Ovary (tissue), 7 donors: ENCODE measurements at regions not wholly inside any gene's neighbourhood (a gene's known extent, or its start where the extent isn't known, plus 50 kb on each side); places are given as distances from the start of the nearest gene placed in this dataset.
A peak's percentile ranks its signal among the peaks of the same experiment; 100 is the strongest.
"Not testable (repeated sequence)": the region's sequence is repeated elsewhere in the genome, so short reads cannot be mapped to it uniquely, and the experiment has no call there.

Experiments used
- DNase-seq, 5 donors: peaks; one replicate each; pipeline ENCODE4 v3.0.0-alpha.2; 2019 to 2020
- H3K27ac ChIP-seq, 2 donors: fragments of 200-600 bp; one replicate each; pipeline versions ENCODE4 v1.5.1 to v1.8.0; 2019 to 2022
- H3K27me3 ChIP-seq: fragments of 200-600 bp; one replicate; pipeline ENCODE4 v1.8.0; 2022
- H3K36me3 ChIP-seq: fragments of 200-600 bp; sonication (generic); one replicate; pipeline ENCODE4 v1.5.1; 2019
- H3K4me1 ChIP-seq: one replicate; pipeline ENCODE4 v1.8.1; 2013; ENCODE audit warnings: mild to moderate bottlenecking, moderate library complexity; ENCODE audit not compliant: insufficient read depth
- H3K4me3 ChIP-seq: fragments of 200-600 bp; sonication (generic); one replicate; pipeline ENCODE4 v1.5.1; 2017
- H3K9me3 ChIP-seq, 2 donors: fragments of 200-600 bp in 1 of 2; sonication (generic) in 1 of 2; one replicate each; pipeline versions ENCODE4 v1.5.1 to v1.8.1; 2013 to 2019; ENCODE audit warnings: mild to moderate bottlenecking in 1 of 2, moderate library complexity in 1 of 2
- CTCF ChIP-seq, 3 donors: fragments of 450-650 bp in 2 of 3; fragments of 200-600 bp in 1 of 3; IDR thresholded peaks; one replicate each; pipeline versions ENCODE4 v1.5.1 to v1.8.0; 2016 to 2022; ENCODE audit warnings: antibody characterized with exemption in 3 of 3, mild to moderate bottlenecking in 1 of 3
- EP300 ChIP-seq: sonication (generic); formaldehyde crosslinking; IDR thresholded peaks from one replicate; pipeline ENCODE4 v1.6.1; 2017; ENCODE audit warnings: antibody characterized with exemption
- POLR2A ChIP-seq: fragments of 450-650 bp; IDR thresholded peaks from one replicate; pipeline ENCODE4 v1.6.1; 2017; ENCODE audit warnings: antibody characterized with exemption, mild to moderate bottlenecking, moderate library complexity
- WGBS, 3 donors: extraction: QIAGEN DNeasy Blood & Tissue Kit in 1 of 3; methylation state at CpG; one replicate each; pipeline versions ENCODE4 v1.1.5 to v1.1.7; 2013 to 2017; 5-methylcytosine and 5-hydroxymethylcytosine counted together
- intact Hi-C, 4 donors: fragments of 100-400 bp; cut with DNase I; formaldehyde crosslinking; loops; one replicate each; pipeline versions ENCODE4 v1.11.0 to v1.15.1; 2022 to 2023
- donor health status: DM: no; HTN: no; CAD: no; lungs with moderate emphysema.
- donor health status: DM: no; HTN: no; CAD: no.
- donor health status: Bipolar disorder and iron deficiency.
- donor health status: DM: no; HTN: no; CAD: no.
- donor health status: DM: yes; HTN: yes; CAD: no.

- peaks cover 2% of the 10 kb centered on the region for H3K4me1 ChIP-seq
- intact Hi-C loops: loop anchor here (2.0 to 10.0 kb wide), 6 partner anchors 253 to 336 kb away; partner anchors contain the start of gene MYO1B (in 2 of the 4)
- 47 to 62% (median 55%) methylated on average over 1 of the region's 1 CpG for WGBS, 3 donors
Measured at GRCh38 chr2:191500566-191500883, 177.4 kb upstream of the NABP1 start.

DNA sequence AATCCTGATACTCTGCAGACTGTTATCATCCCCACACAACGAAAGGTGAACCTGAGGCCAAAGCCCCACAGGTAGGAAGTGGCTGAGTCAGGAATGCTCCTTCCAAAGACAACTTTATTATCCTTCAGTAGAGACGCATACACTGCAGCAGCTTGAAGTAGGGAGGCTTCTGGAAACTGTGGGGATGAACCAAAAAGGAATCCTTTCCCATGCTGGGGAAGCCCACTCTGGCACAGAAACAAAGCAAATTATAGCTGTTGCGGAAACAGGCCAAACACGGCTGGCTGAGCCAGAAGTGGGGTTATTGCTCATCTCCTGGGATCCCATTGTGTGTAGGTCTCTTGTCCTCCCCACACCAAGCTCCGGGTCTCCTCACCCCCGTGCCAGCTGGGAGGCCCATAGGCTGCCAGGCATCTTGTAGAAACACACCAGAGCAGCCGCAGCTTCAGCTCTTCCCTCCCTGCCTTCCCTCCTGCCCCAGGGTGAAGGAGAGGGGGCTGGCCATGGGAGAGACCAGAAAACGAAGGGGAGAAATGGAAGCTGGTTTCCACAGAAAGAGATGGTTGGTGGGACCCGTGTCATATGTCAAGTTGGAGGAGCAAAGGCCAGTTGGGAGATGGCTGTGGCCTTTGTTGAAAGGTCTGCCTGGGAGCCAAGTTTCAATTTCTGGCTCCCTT lies 176.9 kb upstream of the NABP1 start:
- Histone ChIP-seq H3K4me3 (no peak overlapping the region), H3K27ac (no peak overlapping the region), H3K36me3 (no peaks in the 10 kb centered on the region), H3K9me3 (no peaks in the 10 kb centered on the region), H3K27me3 (no peaks in the 10 kb centered on the region), H3K4me1 (peaks cover 2% of the 10 kb centered on the region)
- 50 to 64% (median 60%) methylated on average over 9 of the region's 9 CpGs for WGBS, 3 donors
- no peak for TF ChIP-seq CTCF (IDR thresholded peaks at IDR 0.05)
- DNase-seq: peak in 3 of 5 donors; percentile 17 to 36 (median 17)
- intact Hi-C loops: loop anchor here (2.0 to 10.0 kb wide), 6 partner anchors 254 to 336 kb away; partner anchors contain the start of gene MYO1B (in 2 of the 4)

More at GRCh38 chr2:191500566-191500883, 177.4 kb upstream of the NABP1 start:
- DNase-seq: no peak
- H3K27ac ChIP-seq: no peak overlapping the region
- TF ChIP-seq POLR2A (no peak), CTCF (IDR thresholded peaks at IDR 0.05) (no peak), EP300 (no peak)
- H3K36me3 ChIP-seq: no peaks in the 10 kb centered on the region
- H3K9me3 ChIP-seq: no peaks in the 10 kb centered on the region
- H3K4me3 ChIP-seq: no peak overlapping the region
- H3K27me3 ChIP-seq: no peaks in the 10 kb centered on the region

GRCh38 chr2:191501561-191502168 lies 176.3 kb upstream of the NABP1 start:
- H3K27ac ChIP-seq: no peak overlapping the region
- intact Hi-C loops: loop anchor here (2.0 to 10.0 kb wide), 6 partner anchors 254 to 337 kb away; partner anchors contain the start of gene MYO1B (in 2 of the 4)
- no peaks in the 10 kb centered on the region for H3K36me3 ChIP-seq
- H3K27me3 ChIP-seq: no peaks in the 10 kb centered on the region
- no peak for TF ChIP-seq POLR2A
- TF ChIP-seq EP300: no peak
- TF ChIP-seq CTCF (IDR thresholded peaks at IDR 0.05): peak; percentile 35 to 55 (median 37)
- no peak overlapping the region for H3K4me3 ChIP-seq
- H3K4me1 ChIP-seq: peaks cover 2% of the 10 kb centered on the region
- WGBS, 3 donors: 42 to 54% (median 46%) methylated on average over 3 of the region's 3 CpGs
- no peaks in the 10 kb centered on the region for H3K9me3 ChIP-seq
- DNase-seq: no peak

DNA sequence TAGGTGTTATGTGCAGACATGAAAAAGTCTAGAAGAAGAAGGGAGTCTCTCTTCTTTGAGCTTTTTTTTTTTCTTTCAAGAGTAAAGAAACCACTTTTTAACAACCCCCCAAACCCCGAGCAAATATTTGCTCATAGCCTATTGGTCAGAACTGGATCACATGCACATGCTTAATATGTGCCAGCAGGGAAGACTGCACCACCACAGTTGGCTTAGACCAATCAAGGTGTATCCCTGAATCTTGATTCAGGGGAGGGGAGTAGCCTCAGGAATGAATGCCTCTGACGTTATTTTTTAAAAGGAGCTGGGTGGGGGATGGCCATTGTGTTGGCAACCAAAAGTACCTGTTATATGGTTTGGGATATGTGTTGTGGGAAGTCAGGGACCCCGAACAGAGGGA lies 171.4 kb upstream of the NABP1 start:
- Histone ChIP-seq H3K36me3 (no peaks in the 10 kb centered on the region), H3K27me3 (no peaks in the 10 kb centered on the region), H3K27ac (no peak overlapping the region), H3K4me1 (no peaks in the 10 kb centered on the region), H3K9me3 (no peaks in the 10 kb centered on the region), H3K4me3 (no peak overlapping the region)
- TF ChIP-seq POLR2A: no peak
- TF ChIP-seq EP300: no peak
- no peak for TF ChIP-seq CTCF (IDR thresholded peaks at IDR 0.05)
- DNase-seq: no peak
- intact Hi-C loops: loop anchor here in 1 of 4 donors (10.0 kb wide), 2 partner anchors 262 to 342 kb away; partner anchors contain the start of gene MYO1B
- WGBS, 3 donors: 75 to 76% (median 75%) methylated on average over 3 of the region's 3 CpGs

- not testable (repeated sequence) for H3K9me3 ChIP-seq
Measured at GRCh38 chr2:191507252-191507853, 170.6 kb upstream of the NABP1 start.

More at GRCh38 chr2:191507252-191507853, 170.6 kb upstream of the NABP1 start:
- not testable (repeated sequence) for H3K27me3 ChIP-seq, H3K4me3 ChIP-seq, H3K36me3 ChIP-seq, H3K27ac ChIP-seq, H3K4me1 ChIP-seq, DNase-seq
- intact Hi-C loops: loop anchor here in 1 of 4 donors (10.0 kb wide), 2 partner anchors 263 to 343 kb away; partner anchors contain the start of gene MYO1B
- WGBS, 3 donors: 88 to 90% (median 88%) methylated on average over 8 of the region's 8 CpGs
